CD14-positive monocyte (primary cell): ENCODE measurements at regions not wholly inside any gene's neighbourhood (a gene's known extent, or its start where the extent isn't known, plus 50 kb on each side); places are given as distances from the start of the nearest gene placed in this dataset.

ENCODE experiments used
- DNase-seq, 3 donors: peaks; one replicate each; pipeline ENCODE4 v3.0.0-alpha.2; 2011 to 2022
- H2AFZ ChIP-seq: 2 replicates; pipeline ENCODE4 v1.6.0; 2012; ENCODE audit warnings: mild to moderate bottlenecking, low read depth, low read length, inconsistent platforms; ENCODE audit not compliant: insufficient read depth, poor library complexity, severe bottlenecking
- H3K27ac ChIP-seq, 2 donors: 1 replicate in 1 of 2; 2 replicates in 1 of 2; pipeline ENCODE4 v1.5.1; 2012 to 2013; ENCODE audit warnings: low read length in 2 of 2, control low read depth in 1 of 2, inconsistent platforms in 1 of 2, low read depth in 1 of 2, mild to moderate bottlenecking in 1 of 2
- H3K27me3 ChIP-seq, 2 donors: one replicate each; pipeline versions ENCODE4 v1.6.0 to v1.6.1; 2011 to 2013; ENCODE audit warnings: low read length in 2 of 2; ENCODE audit not compliant: control insufficient read depth in 2 of 2, insufficient read depth in 2 of 2
- H3K36me3 ChIP-seq, 2 donors: replicated peaks in 1 of 2; 1 replicate in 1 of 2; 2 replicates in 1 of 2; pipeline versions ENCODE4 v1.5.1 to v1.6.1; 2012 to 2013; ENCODE audit warnings: low read length in 2 of 2, control low read depth in 1 of 2, inconsistent platforms in 1 of 2, mild to moderate bottlenecking in 1 of 2; ENCODE audit not compliant: insufficient read depth in 2 of 2, control insufficient read depth in 1 of 2
- H3K4me1 ChIP-seq, 2 donors: 1 replicate in 1 of 2; 2 replicates in 1 of 2; pipeline versions ENCODE4 v1.5.1 to v1.6.1; 2012 to 2013; ENCODE audit warnings: low read length in 2 of 2, control low read depth in 1 of 2, inconsistent platforms in 1 of 2, mild to moderate bottlenecking in 1 of 2, moderate library complexity in 1 of 2; ENCODE audit not compliant: insufficient read depth in 2 of 2, control insufficient read depth in 1 of 2
- H3K4me2 ChIP-seq: replicated peaks from 2 replicates; pipeline ENCODE3; 2012; ENCODE audit warnings: low read length, moderate library complexity, mild to moderate bottlenecking; ENCODE audit not compliant: poor library complexity, severe bottlenecking; ENCODE audit errors: extremely low read depth
- H3K4me3 ChIP-seq, 3 experiments: fragments of 200-600 bp in 1 of 3; sonication (generic) in 1 of 3; replicated peaks in 1 of 3; 1 replicate in 2 of 3; 2 replicates in 1 of 3; pipeline ENCODE4 v1.5.1; 2011 to 2013; ENCODE audit warnings: low read length in 3 of 3, mild to moderate bottlenecking in 3 of 3, control low read depth in 2 of 3, low read depth in 2 of 3, inconsistent platforms in 1 of 3, moderate library complexity in 1 of 3
- H3K79me2 ChIP-seq: 2 replicates; pipeline ENCODE4 v1.6.0; 2012; ENCODE audit warnings: mild to moderate bottlenecking, control low read depth, inconsistent platforms, low read length, moderate library complexity; ENCODE audit not compliant: insufficient read depth
- H3K9ac ChIP-seq: 2 replicates; pipeline ENCODE4 v1.6.0; 2017; ENCODE audit warnings: low read length, mild to moderate bottlenecking; ENCODE audit not compliant: insufficient read depth, poor library complexity, severe bottlenecking
- H3K9me3 ChIP-seq, 2 donors: replicated peaks in 1 of 2; 1 replicate in 1 of 2; 2 replicates in 1 of 2; pipeline versions ENCODE4 v1.5.1 to v1.6.1; 2012 to 2013; ENCODE audit warnings: low read length in 2 of 2, control low read depth in 1 of 2; ENCODE audit not compliant: control insufficient read depth in 1 of 2, insufficient read depth in 1 of 2
- H4K20me1 ChIP-seq: 2 replicates; pipeline ENCODE4 v1.6.0; 2012; ENCODE audit warnings: mild to moderate bottlenecking, low read length, control low read depth, moderate library complexity; ENCODE audit not compliant: insufficient read depth
- H3K27ac Mint-ChIP-seq, 7 donors: one replicate each; pipeline ENCODE4 v1.8.0; 2020; ENCODE audit warnings: mild to moderate bottlenecking in 7 of 7, mixed read lengths in 7 of 7, moderate library complexity in 6 of 7, inconsistent platforms in 2 of 7
- H3K27me3 Mint-ChIP-seq, 3 donors: one replicate each; pipeline ENCODE4 v1.8.0; 2021 to 2022; ENCODE audit warnings: low read depth in 3 of 3, mild to moderate bottlenecking in 3 of 3, mixed read lengths in 3 of 3, moderate library complexity in 3 of 3, inconsistent platforms in 1 of 3
- H3K36me3 Mint-ChIP-seq, 2 donors: one replicate each; pipeline ENCODE4 v1.8.0; 2020; ENCODE audit warnings: mixed read lengths in 2 of 2, inconsistent platforms in 1 of 2, mild to moderate bottlenecking in 1 of 2
- H3K4me1 Mint-ChIP-seq: one replicate; pipeline ENCODE4 v1.8.0; 2020; ENCODE audit warnings: mild to moderate bottlenecking, mixed read lengths
- H3K4me3 Mint-ChIP-seq, 2 donors: one replicate each; pipeline ENCODE4 v1.8.0; 2020; ENCODE audit warnings: mild to moderate bottlenecking in 2 of 2, mixed read lengths in 2 of 2, moderate library complexity in 1 of 2
- H3K9me3 Mint-ChIP-seq, 7 donors: one replicate each; pipeline ENCODE4 v1.8.0; 2020 to 2022; ENCODE audit warnings: mixed read lengths in 7 of 7, mild to moderate bottlenecking in 6 of 7, moderate library complexity in 6 of 7, inconsistent platforms in 2 of 7
- CTCF ChIP-seq: fragments of 200-600 bp; IDR thresholded peaks from one replicate; pipeline ENCODE4 v1.8.0; 2022; ENCODE audit warnings: antibody characterized with exemption, mild to moderate bottlenecking
- WGBS: methylation state at CpG from one replicate; pipeline ENCODE4 v1.1.5; 2013; ENCODE audit warnings: missing lambda C conversion rate; ENCODE audit not compliant: insufficient coverage; 5-methylcytosine and 5-hydroxymethylcytosine counted together
- intact Hi-C, 2 donors: fragments of 100-400 bp; cut with micrococcal nuclease; formaldehyde crosslinking; loops; one replicate each; pipeline versions ENCODE4 v1.15.0 to v1.15.1; 2023

DNA sequence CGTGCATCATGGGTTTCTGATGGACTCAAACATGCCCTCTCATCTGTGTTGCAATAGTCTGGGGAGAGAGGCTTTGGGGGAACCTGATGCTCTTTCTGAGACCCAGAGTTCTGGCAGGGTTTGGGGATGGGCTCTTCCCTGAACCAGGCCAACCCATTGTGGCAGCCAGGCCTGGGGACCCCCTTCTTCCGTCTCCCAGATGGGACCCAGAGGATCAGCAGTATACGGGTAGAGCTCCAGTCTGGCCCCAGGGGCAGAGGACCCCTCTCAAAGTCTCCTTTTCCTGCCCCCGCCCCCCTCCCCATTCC is 333.7 kb downstream of the DYSF start:
- H3K9me3 Mint-ChIP-seq, result peaks cover 0 to 2% (median 0%) of the 10 kb centered on the region in 7 donors
- Histone ChIP-seq H3K27ac (no peak overlapping the region), H3K4me3 (no peak overlapping the region), H4K20me1 (no peaks in the 10 kb centered on the region), H3K9ac (no peak overlapping the region), H3K36me3 (no peaks in the 10 kb centered on the region), H3K9me3 (no peaks in the 10 kb centered on the region), H2AFZ (no peak overlapping the region), H3K79me2 (no peaks in the 10 kb centered on the region), H3K4me2 (no peak overlapping the region), H3K27me3 (no peaks in the 10 kb centered on the region), H3K4me1 (no peaks in the 10 kb centered on the region)
- peaks cover 2 to 18% (median 11%) of the 10 kb centered on the region in 3 donors for H3K27me3 Mint-ChIP-seq
- WGBS, result 100% methylated on average over 2 of the region's 4 CpGs
- no peak overlapping the region for H3K4me3 Mint-ChIP-seq
- DNase-seq, result no peak
- H3K36me3 Mint-ChIP-seq, result no peaks in the 10 kb centered on the region
- no peak for TF ChIP-seq CTCF
- intact Hi-C loops, result no loop called here
- H3K27ac Mint-ChIP-seq, result no peak overlapping the region
- H3K4me1 Mint-ChIP-seq, result no peaks in the 10 kb centered on the region

- intact Hi-C loops, result no loop called here
- no peaks in the 10 kb centered on the region for H3K36me3 ChIP-seq
- H3K27me3 ChIP-seq, result no peaks in the 10 kb centered on the region
- no peaks in the 10 kb centered on the region for H3K9me3 ChIP-seq
- H3K4me3 ChIP-seq, result no peak overlapping the region
- no peak overlapping the region for H3K27ac Mint-ChIP-seq
- no peaks in the 10 kb centered on the region for H3K4me1 ChIP-seq
- no peaks in the 10 kb centered on the region for H4K20me1 ChIP-seq
- no peak overlapping the region for H2AFZ ChIP-seq
- no peak for TF ChIP-seq CTCF
- no peak overlapping the region for H3K4me3 Mint-ChIP-seq
- peaks cover 2 to 18% (median 7%) of the 10 kb centered on the region in 3 donors for H3K27me3 Mint-ChIP-seq
- 77% methylated on average over 15 of the region's 17 CpGs for WGBS
- no peak overlapping the region for H3K9ac ChIP-seq
- no peak for DNase-seq
- no peaks in the 10 kb centered on the region for H3K4me1 Mint-ChIP-seq
- H3K27ac ChIP-seq, result no peak overlapping the region
- H3K79me2 ChIP-seq, result no peaks in the 10 kb centered on the region
- H3K36me3 Mint-ChIP-seq, result no peaks in the 10 kb centered on the region
- H3K4me2 ChIP-seq, result no peak overlapping the region
- H3K9me3 Mint-ChIP-seq, result peaks cover 0 to 2% (median 0%) of the 10 kb centered on the region in 7 donors
These were observed 333.1 kb downstream of the DYSF start for GRCh38 chr2:71786291-71787107.
